HEK293T (cell line): ENCODE measurements at regions not wholly inside any gene's neighbourhood (a gene's known extent, or its start where the extent isn't known, plus 50 kb on each side); places are given as distances from the start of the nearest gene placed in this dataset.

ENCODE experiments used
- CTCF ChIA-PET: fragments of 350-600 bp; formaldehyde crosslinking; extraction: SDS; loops from one replicate; lab custom pipeline; 2021; ENCODE audit warnings: antibody characterized with exemption, inconsistent platforms; lab: Yijun Ruan, JAX
- POLR2A ChIA-PET: fragments of 350-600 bp; formaldehyde crosslinking; extraction: SDS; loops from one replicate; lab custom pipeline; 2020; ENCODE audit warnings: antibody characterized with exemption, inconsistent platforms; lab: Yijun Ruan, JAX
- DNase-seq: peaks from one replicate; pipeline ENCODE4 v3.0.0; 2012; ENCODE audit warnings: mixed read lengths; ENCODE audit errors: extremely low spot score
- ARNT ChIP-seq: fragments of 450-650 bp; IDR thresholded peaks from 2 replicates; pipeline ENCODE4 v1.6.1; 2017; ENCODE audit warnings: mild to moderate bottlenecking
- BHLHE40 ChIP-seq: fragments of 450-650 bp; IDR thresholded peaks from 2 replicates; pipeline ENCODE4 v1.6.1; 2016; ENCODE audit warnings: mild to moderate bottlenecking, moderate library complexity, borderline replicate concordance
- CTBP1 ChIP-seq: fragments of 450-650 bp; IDR thresholded peaks from 2 replicates; pipeline ENCODE4 v1.6.1; 2016; ENCODE audit warnings: borderline replicate concordance
- ELF4 ChIP-seq: fragments of 450-650 bp; IDR thresholded peaks from 2 replicates; pipeline ENCODE4 v1.6.1; 2017; ENCODE audit warnings: antibody characterized with exemption
- FOXA1 ChIP-seq: fragments of 450-650 bp; IDR thresholded peaks from 2 replicates; pipeline ENCODE4 v1.6.1; 2016; ENCODE audit warnings: mild to moderate bottlenecking
- FOXK2 ChIP-seq: fragments of 450-650 bp; IDR thresholded peaks from 2 replicates; pipeline ENCODE4 v1.6.1; 2016; ENCODE audit warnings: mild to moderate bottlenecking
- FOXM1 ChIP-seq: fragments of 450-650 bp; IDR thresholded peaks from 2 replicates; pipeline ENCODE4 v1.6.1; 2017; ENCODE audit warnings: mild to moderate bottlenecking, borderline replicate concordance
- HDGF ChIP-seq: fragments of 450-650 bp; IDR thresholded peaks from 2 replicates; pipeline ENCODE4 v1.6.1; 2017; ENCODE audit warnings: antibody characterized with exemption, borderline replicate concordance
- L3MBTL2 ChIP-seq: fragments of 450-650 bp; conservative IDR thresholded peaks from 2 replicates; pipeline ENCODE4 v1.6.1; 2016; ENCODE audit warnings: mild to moderate bottlenecking
- LEF1 ChIP-seq: fragments of 450-650 bp; IDR thresholded peaks from 2 replicates; pipeline ENCODE4 v1.6.1; 2017; ENCODE audit warnings: mild to moderate bottlenecking, borderline replicate concordance
- NFRKB ChIP-seq: fragments of 450-650 bp; IDR thresholded peaks from 2 replicates; pipeline ENCODE4 v1.6.1; 2016; ENCODE audit warnings: mild to moderate bottlenecking, moderate library complexity
- SP1 ChIP-seq: fragments of 450-650 bp; IDR thresholded peaks from 2 replicates; pipeline ENCODE4 v1.6.1; 2017
- SUZ12 ChIP-seq: fragments of 450-650 bp; IDR thresholded peaks from 2 replicates; pipeline ENCODE4 v1.6.1; 2016; ENCODE audit warnings: mild to moderate bottlenecking
- TARDBP ChIP-seq: fragments of 450-650 bp; IDR thresholded peaks from 2 replicates; pipeline ENCODE4 v1.6.1; 2016
- ZNF384 ChIP-seq: fragments of 450-650 bp; IDR thresholded peaks from 2 replicates; pipeline ENCODE4 v1.6.1; 2016
- TF ChIP-seq, protein P1 (sequence below): fragments of 450-650 bp; IDR thresholded peaks from 2 replicates; pipeline ENCODE4 v1.6.1; 2016

DNA sequence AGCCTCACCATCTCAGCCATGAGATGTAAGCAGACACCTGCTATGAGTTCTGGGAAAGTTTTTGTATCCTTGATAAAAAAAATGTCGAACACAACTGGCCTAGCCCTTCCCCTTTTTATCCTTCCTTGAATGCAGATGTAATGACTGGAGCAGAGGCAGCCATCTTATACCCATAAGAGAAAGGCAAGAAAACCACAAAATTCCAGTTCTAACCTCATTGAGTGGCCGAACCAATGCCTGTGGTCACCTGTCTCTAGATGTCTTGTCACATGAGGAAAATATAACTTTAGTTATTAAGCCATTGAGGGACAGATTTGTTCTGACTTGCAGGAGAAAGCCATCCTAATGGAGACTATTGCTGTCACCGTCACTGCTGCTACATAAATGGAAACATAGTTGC, 80.4 kb upstream of the SLC6A6 start:
- ChIA-PET CTCF (no interaction called here), POLR2A (no interaction called here)
- TF ChIP-seq ELF4 (no peak), ZNF384 (no peak), FOXK2 (no peak), CTBP1 (no peak), FOXM1 (no peak), BHLHE40 (no peak), LEF1 (no peak), L3MBTL2 (no peak), TARDBP (no peak), HDGF (no peak), ARNT (no peak), NFRKB (no peak)
- TF ChIP-seq, protein P1, sequence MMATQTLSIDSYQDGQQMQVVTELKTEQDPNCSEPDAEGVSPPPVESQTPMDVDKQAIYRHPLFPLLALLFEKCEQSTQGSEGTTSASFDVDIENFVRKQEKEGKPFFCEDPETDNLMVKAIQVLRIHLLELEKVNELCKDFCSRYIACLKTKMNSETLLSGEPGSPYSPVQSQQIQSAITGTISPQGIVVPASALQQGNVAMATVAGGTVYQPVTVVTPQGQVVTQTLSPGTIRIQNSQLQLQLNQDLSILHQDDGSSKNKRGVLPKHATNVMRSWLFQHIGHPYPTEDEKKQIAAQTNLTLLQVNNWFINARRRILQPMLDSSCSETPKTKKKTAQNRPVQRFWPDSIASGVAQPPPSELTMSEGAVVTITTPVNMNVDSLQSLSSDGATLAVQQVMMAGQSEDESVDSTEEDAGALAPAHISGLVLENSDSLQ = no peak
- no peak for DNase-seq

DNA sequence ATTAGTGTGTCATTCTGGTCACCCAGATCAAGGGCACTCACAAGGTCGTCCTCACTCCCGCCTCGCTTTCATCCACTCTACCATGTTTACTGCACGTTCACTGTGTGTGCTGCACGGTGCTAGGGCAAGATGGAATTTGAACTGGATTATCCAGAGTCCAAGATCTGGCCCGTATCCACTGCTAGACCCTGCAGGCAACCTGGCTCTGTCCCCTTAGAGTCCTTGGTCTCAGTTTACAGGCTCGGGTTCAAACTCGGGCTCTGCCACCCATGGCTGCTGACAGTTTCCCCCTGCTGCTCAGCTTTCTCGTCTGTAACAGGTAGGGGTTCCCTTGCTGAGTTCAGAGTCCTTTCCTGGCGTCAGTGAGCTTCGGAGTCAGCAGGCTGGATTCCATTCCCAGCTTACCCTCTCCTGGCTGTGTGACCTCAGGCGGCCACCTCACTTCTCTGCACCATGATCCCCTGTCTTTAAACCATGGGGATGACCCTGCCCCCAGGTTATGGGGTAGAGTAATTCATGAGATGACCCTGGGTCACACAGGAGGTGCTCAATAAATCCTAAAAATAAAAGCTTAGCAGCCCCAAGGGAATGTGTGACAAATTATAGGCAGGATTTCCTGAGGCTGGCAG, 79.6 kb upstream of the SLC6A6 start:
- CTCF ChIA-PET = no interaction called here
- no peak for DNase-seq
- TF ChIP-seq CTBP1 (no peak), SUZ12 (no peak)
- POLR2A ChIA-PET = no interaction called here

DNA sequence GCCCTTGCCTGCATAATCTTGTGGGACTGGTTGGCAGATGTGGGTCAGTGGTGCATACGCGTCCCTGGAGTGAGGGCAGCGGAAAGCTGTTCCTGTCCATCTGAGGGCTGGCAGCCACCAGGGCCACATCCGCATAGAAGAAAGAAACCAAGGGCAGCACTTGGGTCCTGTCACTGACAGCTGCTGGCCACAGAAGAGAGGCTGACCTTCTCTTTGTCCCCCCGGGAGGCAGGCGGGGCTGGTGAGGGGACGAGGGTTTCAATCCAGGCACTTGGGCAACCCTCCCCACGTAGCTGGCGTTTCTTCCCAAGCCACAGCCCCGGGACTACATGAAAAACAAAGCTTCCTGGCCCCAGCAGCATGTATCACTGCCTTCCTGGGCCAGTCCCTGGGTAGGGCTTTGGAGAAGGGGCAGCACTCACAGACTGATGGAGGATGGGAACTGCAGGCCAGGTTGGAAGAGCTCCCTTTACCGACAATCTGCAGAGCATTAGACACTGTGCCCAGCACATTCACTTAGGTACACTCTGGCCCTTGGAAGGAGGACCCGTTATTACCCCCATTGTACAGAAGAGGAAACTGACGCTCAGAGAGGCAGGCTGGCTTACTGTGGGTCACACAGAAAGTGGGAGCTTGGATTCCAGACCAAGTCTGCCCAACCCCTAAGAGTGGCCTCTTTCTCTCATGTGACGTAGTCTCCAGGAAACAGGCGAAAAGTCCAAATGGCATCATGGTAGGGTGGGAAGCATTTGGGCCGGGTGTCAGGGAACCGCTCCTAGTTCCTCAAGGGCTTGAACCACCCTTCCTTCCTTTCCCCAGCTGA, 78.8 kb upstream of the SLC6A6 start:
- TF ChIP-seq HDGF (no peak), CTBP1 (no peak), BHLHE40 (no peak), TARDBP (no peak), FOXA1 (no peak), FOXK2 (no peak), LEF1 (no peak), ZNF384 (no peak), L3MBTL2 (no peak)
- TF ChIP-seq, protein P1 = no peak
- ChIA-PET CTCF (no interaction called here), POLR2A (no interaction called here)
- DNase-seq = no peak

DNA sequence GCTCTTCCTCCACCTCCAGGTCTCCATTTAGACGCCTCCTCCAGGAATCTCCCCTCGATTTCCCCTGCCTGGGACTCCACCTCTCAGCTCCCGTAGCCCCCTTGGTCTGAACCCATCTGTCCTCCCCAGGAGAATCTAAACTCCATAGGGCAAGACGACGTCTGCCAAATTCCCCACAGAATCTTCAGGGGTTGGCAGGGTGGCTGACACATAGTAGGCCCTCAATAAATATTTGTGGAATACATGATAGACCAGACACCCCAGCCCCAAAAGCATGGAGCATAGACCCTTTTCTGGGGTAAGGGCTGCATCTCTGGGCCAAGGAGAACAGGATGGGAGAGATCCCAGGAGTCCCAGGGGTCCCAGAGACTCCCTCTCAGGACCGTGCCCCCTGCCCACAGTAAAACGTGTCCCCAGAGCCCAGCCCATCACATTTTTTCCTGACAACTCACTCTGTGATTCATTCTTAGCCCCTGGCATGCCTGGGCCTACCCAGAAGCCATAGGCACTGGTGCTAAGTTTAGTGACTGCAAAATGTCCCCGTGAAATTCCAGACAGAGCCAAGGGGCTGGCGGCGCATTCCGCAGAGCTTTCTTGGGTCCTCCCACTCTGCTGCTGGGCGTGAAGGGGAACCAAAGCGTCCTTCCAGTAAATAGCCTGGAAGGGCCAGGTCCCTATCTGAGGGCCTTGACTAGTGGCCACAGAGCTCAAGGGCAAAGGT, 78.0 kb upstream of the SLC6A6 start:
- DNase-seq = no peak
- TF ChIP-seq NFRKB (no peak), ELF4 (no peak), FOXM1 (no peak), FOXA1 (no peak), L3MBTL2 (no peak), CTBP1 (no peak), SP1 (no peak), LEF1 (no peak), BHLHE40 (no peak)
- TF ChIP-seq, protein P1 = no peak
- ChIA-PET POLR2A (no interaction called here), CTCF (interaction anchor here (0.6 kb wide), 1 partner anchor 128 kb away, joined by 3 read pairs; no protein-coding TSS in a partner anchor)

DNA sequence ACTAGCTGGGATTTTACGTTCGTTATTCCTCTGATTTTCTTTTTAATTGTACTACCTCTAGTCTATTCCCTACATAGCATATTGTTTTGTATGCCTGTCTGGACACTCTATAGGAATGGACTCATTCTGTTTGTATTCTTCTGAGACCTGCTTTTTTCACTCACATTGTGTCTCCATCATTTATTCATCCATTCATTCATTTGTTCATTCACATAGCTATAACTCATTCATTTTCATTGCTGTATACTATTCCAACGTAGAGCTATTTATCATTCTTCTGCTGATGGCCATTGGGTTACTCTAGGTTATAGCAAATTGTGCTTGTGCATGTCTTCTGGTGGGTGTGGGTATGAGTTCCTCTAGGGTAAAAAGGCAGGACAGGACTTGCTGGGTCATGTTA, 74.0 kb upstream of the SLC6A6 start:
- CTCF ChIA-PET = no interaction called here
- DNase-seq = no peak
- POLR2A ChIA-PET = no interaction called here
- TF ChIP-seq, protein P1 = 0 out of 2 replicates have a peak, but pooled peaks have one; percentile 18
- TF ChIP-seq HDGF = no peak
